ENCODE measurements at regions not wholly inside any gene's neighbourhood (a gene's known extent, or its start where the extent isn't known, plus 50 kb on each side); places are given as distances from the start of the nearest gene placed in this dataset.

DNA sequence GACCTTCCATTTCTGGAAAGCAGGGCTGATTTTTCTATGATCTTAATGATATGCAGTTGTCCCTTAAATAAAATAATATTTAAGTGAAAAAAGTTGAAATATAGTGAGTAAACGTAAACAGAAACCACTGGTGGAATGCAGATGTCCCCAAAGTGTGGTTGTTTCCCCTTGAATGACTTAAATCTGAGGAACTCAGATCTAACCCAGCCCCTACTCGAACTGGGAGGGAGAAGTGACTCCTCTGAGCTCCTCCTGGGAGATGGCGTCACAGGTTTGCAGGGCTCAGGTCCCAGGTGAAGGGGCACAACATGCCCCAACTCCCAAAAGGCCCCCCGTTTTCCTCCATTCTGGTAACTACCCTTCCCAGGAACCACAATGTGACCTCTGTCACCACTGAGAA is 142.8 kb downstream of the IRF8 start:
- TF ChIP-seq, protein P1, sequence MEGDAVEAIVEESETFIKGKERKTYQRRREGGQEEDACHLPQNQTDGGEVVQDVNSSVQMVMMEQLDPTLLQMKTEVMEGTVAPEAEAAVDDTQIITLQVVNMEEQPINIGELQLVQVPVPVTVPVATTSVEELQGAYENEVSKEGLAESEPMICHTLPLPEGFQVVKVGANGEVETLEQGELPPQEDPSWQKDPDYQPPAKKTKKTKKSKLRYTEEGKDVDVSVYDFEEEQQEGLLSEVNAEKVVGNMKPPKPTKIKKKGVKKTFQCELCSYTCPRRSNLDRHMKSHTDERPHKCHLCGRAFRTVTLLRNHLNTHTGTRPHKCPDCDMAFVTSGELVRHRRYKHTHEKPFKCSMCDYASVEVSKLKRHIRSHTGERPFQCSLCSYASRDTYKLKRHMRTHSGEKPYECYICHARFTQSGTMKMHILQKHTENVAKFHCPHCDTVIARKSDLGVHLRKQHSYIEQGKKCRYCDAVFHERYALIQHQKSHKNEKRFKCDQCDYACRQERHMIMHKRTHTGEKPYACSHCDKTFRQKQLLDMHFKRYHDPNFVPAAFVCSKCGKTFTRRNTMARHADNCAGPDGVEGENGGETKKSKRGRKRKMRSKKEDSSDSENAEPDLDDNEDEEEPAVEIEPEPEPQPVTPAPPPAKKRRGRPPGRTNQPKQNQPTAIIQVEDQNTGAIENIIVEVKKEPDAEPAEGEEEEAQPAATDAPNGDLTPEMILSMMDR (conservative IDR thresholded peaks at IDR 0.05 in 1 of 2, IDR thresholded peaks at IDR 0.05 in 1 of 2; ENCODE audit: extremely low read depth in 1 of 2, insufficient read depth in 1 of 2, low read depth in 1 of 2, low read length in 2 of 2) = no peak
- TF ChIP-seq EZH2 (IDR thresholded peaks at IDR 0.05; ENCODE audit: borderline replicate concordance, low read length) = no peak
